ENCODE measurements at regions not wholly inside any gene's neighbourhood (a gene's known extent, or its start where the extent isn't known, plus 50 kb on each side); places are given as distances from the start of the nearest gene placed in this dataset.

- TF ChIP-seq RNF219 (CRISPR knock-in tag; IDR thresholded peaks at IDR 0.05) (no peak), BDP1 (IDR thresholded peaks at IDR 0.05; ENCODE audit: insufficient read depth, insufficient read length) (no peak), DIDO1 (tag; IDR thresholded peaks at IDR 0.05; ENCODE audit: low read depth) (no peak), HEY1 (CRISPR knock-in tag; IDR thresholded peaks at IDR 0.05; ENCODE audit: borderline replicate concordance) (no peak), MXD1 (CRISPR knock-in tag; IDR thresholded peaks at IDR 0.05; ENCODE audit: borderline replicate concordance, poor library complexity, severe bottlenecking) (no peak), PATZ1 (CRISPR knock-in tag; IDR thresholded peaks at IDR 0.05; ENCODE audit: borderline replicate concordance) (no peak), ELF2 (CRISPR knock-in tag; IDR thresholded peaks at IDR 0.05) (no peak)
Measured at GRCh38 chr3:110492876-110493275, 578.7 kb upstream of the NECTIN3 start (continued).

Data from K562 (cell line).